ENCODE measurements at regions not wholly inside any gene's neighbourhood (a gene's known extent, or its start where the extent isn't known, plus 50 kb on each side); places are given as distances from the start of the nearest gene placed in this dataset.

DNA sequence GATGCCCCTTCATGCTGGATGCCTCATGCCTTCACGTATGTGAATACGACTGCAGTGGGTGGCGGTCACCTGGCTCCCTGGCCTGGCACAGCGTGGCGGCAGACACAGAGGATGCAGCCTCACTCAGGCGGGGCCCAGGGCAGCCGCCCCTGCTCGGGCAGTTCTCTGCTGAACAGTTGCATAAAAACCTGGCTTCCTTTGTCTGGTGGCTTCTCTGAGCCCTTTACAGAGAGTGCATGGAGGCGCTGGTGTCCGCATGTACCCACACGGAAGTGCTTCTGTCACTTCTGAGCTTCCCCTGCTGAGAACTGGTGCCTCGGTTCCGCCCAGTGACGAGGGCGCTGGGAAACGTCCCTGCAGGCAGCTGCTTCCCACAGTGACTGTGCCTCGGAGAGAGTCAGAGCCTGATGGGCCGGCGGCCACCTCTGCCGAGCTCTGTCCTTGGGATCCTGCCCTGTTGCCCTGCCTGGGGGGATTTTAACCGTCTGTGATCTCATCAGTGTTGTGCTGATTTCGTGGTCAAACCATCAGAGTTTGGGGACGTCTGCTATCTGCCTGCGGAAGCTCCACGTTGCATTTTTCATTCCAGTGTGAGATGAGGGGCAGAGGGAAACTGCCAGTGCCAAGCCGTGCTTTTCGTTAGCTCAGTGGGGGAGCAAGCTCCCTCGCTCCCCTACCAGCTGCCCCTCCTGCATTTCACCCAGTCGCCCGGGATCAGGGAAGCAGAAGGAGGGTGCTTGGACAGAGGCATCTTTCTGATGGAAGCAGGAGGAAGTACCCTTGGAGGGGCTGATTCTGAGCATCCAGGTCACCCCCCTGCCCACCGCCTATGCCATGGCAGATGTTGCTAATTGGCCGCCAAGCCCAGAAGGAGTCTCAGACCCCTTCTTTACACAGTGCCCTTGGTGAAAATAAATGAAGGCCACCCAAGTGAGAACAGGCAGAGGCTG lies 153.0 kb upstream of the COL5A1 start:
- under 1% methylated on average over 31 of the region's 32 CpGs for WGBS (ENCODE audit: insufficient coverage, low coverage, missing lambda C conversion rate)
- no peak for FAIRE-seq
- no peaks in the 10 kb centered on the region for H3K9me3 ChIP-seq (replicated peaks; ENCODE audit: control insufficient read depth, insufficient read depth, low read depth, low read length)
- H3K27ac ChIP-seq (ENCODE audit: extremely low read depth, low read depth, low read length) = no peak overlapping the region
- H3K4me1 ChIP-seq (replicated peaks in 1 of 2; ENCODE audit: control insufficient read depth in 2 of 2, insufficient read depth in 2 of 2, low read length in 2 of 2) = no peaks in the 10 kb centered on the region
- intact Hi-C loops (cut with micrococcal nuclease) (no loop called here), in situ Hi-C loops (cut with MboI) (no loop called here)
- no peak overlapping the region for H3K4me3 ChIP-seq
- POLR2A ChIA-PET = no interaction called here
- H3K79me2 ChIP-seq (ENCODE audit: control insufficient read depth, insufficient read depth, low read length) = no peaks in the 10 kb centered on the region
- no peaks in the 10 kb centered on the region; the same call in 1 of the 2 replicates for H4K20me1 ChIP-seq (replicated peaks; ENCODE audit: control insufficient read depth, insufficient read depth, low read length)
- H2AFZ ChIP-seq (ENCODE audit: low read depth, low read length) = no peak overlapping the region
- no peak for ATAC-seq
- CTCF ChIA-PET (ENCODE audit: low intra/inter-chr PET ratio) = no interaction called here
- BruUV-seq (replicated peaks) = no TSS peak
- no peak overlapping the region for H3K4me2 ChIP-seq (ENCODE audit: insufficient read depth, low read length)
- no peak for DNase-seq (ENCODE audit: extremely low read depth in 1 of 4, low spot score in 3 of 4)
- no peaks in the 10 kb centered on the region for H3K36me3 ChIP-seq (ENCODE audit: control insufficient read depth, insufficient read depth, low read length)
- H3K27me3 ChIP-seq (ENCODE audit: control insufficient read depth in 2 of 2, insufficient read depth in 2 of 2, low read length in 2 of 2) = peaks cover 41 to 90% of the 10 kb centered on the region in 2 experiments
- H3K9ac ChIP-seq (ENCODE audit: insufficient read depth in 1 of 2, low read depth in 2 of 2, low read length in 2 of 2) = no peak overlapping the region
- H3K9me1 ChIP-seq (ENCODE audit: control insufficient read depth, insufficient read depth, low read length) = no peaks in the 10 kb centered on the region
- TF ChIP-seq FUS (optimal IDR thresholded peaks at IDR 0.05; ENCODE audit: low read depth, low read length) = no peak
- TF ChIP-seq ZNF79 (CRISPR knock-in tag; IDR thresholded peaks at IDR 0.05; ENCODE audit: low read depth) = no peak
- TF ChIP-seq PHF20 (IDR thresholded peaks at IDR 0.05; ENCODE audit: partially characterized antibody) = no peak
- TF ChIP-seq RCOR1 (IDR thresholded peaks at IDR 0.05; ENCODE audit: borderline replicate concordance in 1 of 2, low read depth in 2 of 2, low read length in 2 of 2) = no peak
- TF ChIP-seq PTTG1 (tag; IDR thresholded peaks at IDR 0.05; ENCODE audit: low read depth) = no peak
- no peak for TF ChIP-seq KDM5B (IDR thresholded peaks at IDR 0.05; ENCODE audit: insufficient replicate concordance, low read depth, low read length)
- no peak for TF ChIP-seq EZH2 (IDR thresholded peaks at IDR 0.05; ENCODE audit: borderline replicate concordance, low read depth, low read length)
- no peak for TF ChIP-seq POU5F1 (IDR thresholded peaks at IDR 0.05; ENCODE audit: borderline replicate concordance, low read depth, low read length, partially characterized antibody)
- TF ChIP-seq ZNF830 (CRISPR knock-in tag; IDR thresholded peaks at IDR 0.05) = no peak
- no peak for TF ChIP-seq RHOXF2B (CRISPR knock-in tag; conservative IDR thresholded peaks at IDR 0.05)
- TF ChIP-seq ZNF589 (CRISPR knock-in tag; IDR thresholded peaks at IDR 0.05; ENCODE audit: low read depth) = no peak
- TF ChIP-seq KLF16 (IDR thresholded peaks at IDR 0.05) = no peak
- no peak for TF ChIP-seq ZNF77 (CRISPR knock-in tag; IDR thresholded peaks at IDR 0.05)
- TF ChIP-seq ZZZ3 (IDR thresholded peaks at IDR 0.05) = no peak
- TF ChIP-seq, protein P1, sequence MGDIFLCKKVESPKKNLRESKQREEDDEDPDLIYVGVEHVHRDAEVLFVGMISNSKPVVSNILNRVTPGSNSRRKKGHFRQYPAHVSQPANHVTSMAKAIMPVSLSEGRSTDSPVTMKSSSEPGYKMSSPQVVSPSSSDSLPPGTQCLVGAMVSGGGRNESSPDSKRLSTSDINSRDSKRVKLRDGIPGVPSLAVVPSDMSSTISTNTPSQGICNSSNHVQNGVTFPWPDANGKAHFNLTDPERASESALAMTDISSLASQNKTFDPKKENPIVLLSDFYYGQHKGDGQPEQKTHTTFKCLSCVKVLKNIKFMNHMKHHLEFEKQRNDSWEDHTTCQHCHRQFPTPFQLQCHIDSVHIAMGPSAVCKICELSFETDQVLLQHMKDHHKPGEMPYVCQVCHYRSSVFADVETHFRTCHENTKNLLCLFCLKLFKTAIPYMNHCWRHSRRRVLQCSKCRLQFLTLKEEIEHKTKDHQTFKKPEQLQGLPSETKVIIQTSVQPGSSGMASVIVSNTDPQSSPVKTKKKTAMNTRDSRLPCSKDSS (IDR thresholded peaks at IDR 0.05; ENCODE audit: low read depth, partially characterized antibody) = no peak
- no peak for TF ChIP-seq CAMTA2 (CRISPR knock-in tag; conservative IDR thresholded peaks at IDR 0.05)
- TF ChIP-seq ZNF184 (CRISPR knock-in tag; IDR thresholded peaks at IDR 0.05) = no peak
- no peak for TF ChIP-seq HMG20B (CRISPR knock-in tag; IDR thresholded peaks at IDR 0.05)
- TF ChIP-seq KDM1A (IDR thresholded peaks at IDR 0.05) = no peak
